ENCODE measurements at regions not wholly inside any gene's neighbourhood (a gene's known extent, or its start where the extent isn't known, plus 50 kb on each side); places are given as distances from the start of the nearest gene placed in this dataset.

GRCh38 chr2:234834228-234834923 lies 117.4 kb upstream of the SH3BP4 start:
- no peak for TF ChIP-seq CTCF (IDR thresholded peaks at IDR 0.05; ENCODE audit: borderline replicate concordance, extremely low read depth, low read length, poor library complexity, severe bottlenecking)
- no peak for TF ChIP-seq EZH2 (IDR thresholded peaks at IDR 0.05; ENCODE audit: borderline replicate concordance, low read depth, low read length, severe bottlenecking)

All from DND-41 (cell line).